IMR-90 (cell line): ENCODE measurements at regions not wholly inside any gene's neighbourhood (a gene's known extent, or its start where the extent isn't known, plus 50 kb on each side); places are given as distances from the start of the nearest gene placed in this dataset.
A peak's percentile ranks its signal among the peaks of the same experiment; 100 is the strongest.

Experiments used
- ATAC-seq: fragments of 200-7000 bp; cut with Tn5 transposase; 2 replicates; pipeline ENCODE4 v1.9.1; 2020; ENCODE audit warnings: low read depth, mild to moderate bottlenecking, moderate library complexity
- BruUV-seq: library from RNA; stranded (reverse); fragments of 400-500 nt; replicated peaks from 2 replicates; lab custom pipeline; 2021; lab: Mats Ljungman, UMichigan
- CTCF ChIA-PET: fragments of 300-600 bp; formaldehyde crosslinking; extraction: SDS; loops from one replicate; lab custom pipeline; 2021; ENCODE audit warnings: antibody characterized with exemption; lab: Yijun Ruan, JAX
- POLR2A ChIA-PET: fragments of 300-600 bp; sonication (Branson Sonifier 250); formaldehyde crosslinking; loops from one replicate; lab custom pipeline; 2022; ENCODE audit warnings: antibody characterized with exemption; ENCODE audit not compliant: unreplicated experiment; lab: Charles Lee
- DNase-seq: peaks from one replicate; pipeline ENCODE4 v3.0.0; 2013
- H2AFZ ChIP-seq: replicated peaks from 2 replicates; pipeline ENCODE3; 2013; ENCODE audit warnings: low read length, mild to moderate bottlenecking; ENCODE audit not compliant: poor library complexity
- H2AK5ac ChIP-seq: 2 replicates; pipeline ENCODE4 v1.6.1; 2013; ENCODE audit warnings: low read depth, low read length, inconsistent platforms
- H2AK9ac ChIP-seq: replicated peaks from 2 replicates; pipeline ENCODE3; 2013; ENCODE audit warnings: mild to moderate bottlenecking, low read depth, low read length, moderate library complexity; ENCODE audit not compliant: poor library complexity
- H2BK120ac ChIP-seq: 2 replicates; pipeline ENCODE4 v1.6.1; 2013; ENCODE audit warnings: low read depth, low read length, inconsistent platforms
- H2BK15ac ChIP-seq: 3 replicates; pipeline ENCODE4 v1.6.1; 2013; ENCODE audit warnings: low read depth, low read length, inconsistent platforms
- H2BK20ac ChIP-seq: 2 replicates; pipeline ENCODE4 v1.6.1; 2013; ENCODE audit warnings: low read depth, mild to moderate bottlenecking, inconsistent platforms, low read length, moderate library complexity
- H2BK5ac ChIP-seq: 2 replicates; pipeline ENCODE4 v1.6.1; 2013; ENCODE audit warnings: mild to moderate bottlenecking, low read depth, low read length, inconsistent platforms; ENCODE audit not compliant: poor library complexity, severe bottlenecking
- H3K14ac ChIP-seq: replicated peaks from 2 replicates; pipeline ENCODE4 v1.6.1; 2013; ENCODE audit warnings: low read depth, low read length, inconsistent platforms
- H3K18ac ChIP-seq: 2 replicates; pipeline ENCODE4 v1.6.1; 2013; ENCODE audit warnings: low read depth, low read length, control low read depth
- H3K23ac ChIP-seq: 2 replicates; pipeline ENCODE4 v1.6.1; 2013; ENCODE audit warnings: low read depth, low read length, inconsistent platforms
- H3K27ac ChIP-seq: 2 replicates; pipeline ENCODE4 v1.5.1; 2013; ENCODE audit warnings: mild to moderate bottlenecking, control low read depth, low read length; ENCODE audit not compliant: insufficient read depth
- H3K27me3 ChIP-seq: 2 replicates; pipeline ENCODE4 v1.6.1; 2013; ENCODE audit warnings: low read length; ENCODE audit not compliant: control insufficient read depth, insufficient read depth
- H3K36me3 ChIP-seq: 2 replicates; pipeline ENCODE4 v1.6.1; 2013; ENCODE audit warnings: low read length, mixed read lengths; ENCODE audit not compliant: control insufficient read depth, insufficient read depth
- H3K4ac ChIP-seq: 2 replicates; pipeline ENCODE4 v1.6.1; 2013; ENCODE audit warnings: low read depth, low read length, inconsistent platforms
- H3K4me1 ChIP-seq: 2 replicates; pipeline ENCODE4 v1.6.1; 2013; ENCODE audit warnings: low read length, mixed read lengths; ENCODE audit not compliant: control insufficient read depth, insufficient read depth
- H3K4me2 ChIP-seq: 2 replicates; pipeline ENCODE4 v1.6.1; 2013; ENCODE audit warnings: low read depth, mild to moderate bottlenecking, control low read depth, low read length, moderate library complexity
- H3K4me3 ChIP-seq: 2 replicates; pipeline ENCODE4 v1.5.1; 2013; ENCODE audit warnings: low read depth, mild to moderate bottlenecking, control low read depth, low read length, moderate library complexity; ENCODE audit not compliant: insufficient read depth
- H3K56ac ChIP-seq: 2 replicates; pipeline ENCODE4 v1.6.1; 2013; ENCODE audit warnings: low read length, inconsistent platforms; ENCODE audit not compliant: insufficient read depth; ENCODE audit errors: extremely low read depth
- H3K79me1 ChIP-seq, 2 experiments: 2 replicates each; pipeline ENCODE4 v1.6.1; 2013; ENCODE audit warnings: low read length in 2 of 2, inconsistent platforms in 1 of 2, low read depth in 1 of 2
- H3K9ac ChIP-seq: 2 replicates; pipeline ENCODE4 v1.6.1; 2013; ENCODE audit warnings: low read depth, low read length, control low read depth
- H3K9me1 ChIP-seq: 2 replicates; pipeline ENCODE4 v1.6.1; 2013; ENCODE audit warnings: low read length, inconsistent platforms; ENCODE audit not compliant: insufficient read depth
- H3K9me3 ChIP-seq: 2 replicates; pipeline ENCODE4 v1.6.1; 2013; ENCODE audit warnings: low read length; ENCODE audit not compliant: control insufficient read depth, insufficient read depth
- H4K20me1 ChIP-seq: 2 replicates; pipeline ENCODE4 v1.6.1; 2013; ENCODE audit warnings: low read length, inconsistent platforms; ENCODE audit not compliant: insufficient read depth
- H4K5ac ChIP-seq: 2 replicates; pipeline ENCODE4 v1.6.1; 2013; ENCODE audit warnings: mild to moderate bottlenecking, low read depth, low read length, control low read depth
- H4K8ac ChIP-seq, 2 experiments: 2 replicates each; pipeline ENCODE4 v1.6.1; 2013; ENCODE audit warnings: low read depth in 2 of 2, low read length in 2 of 2, control low read depth in 1 of 2, inconsistent platforms in 1 of 2
- H4K91ac ChIP-seq: 2 replicates; pipeline ENCODE4 v1.6.1; 2013; ENCODE audit warnings: low read depth, low read length, inconsistent platforms; ENCODE audit not compliant: insufficient read depth
- BHLHE40 ChIP-seq: fragments of 150-350 bp; IDR thresholded peaks from 2 replicates; pipeline ENCODE4 v1.6.1; 2016; ENCODE audit warnings: mild to moderate bottlenecking, low read depth, low read length
- CEBPB ChIP-seq: IDR thresholded peaks from 2 replicates; pipeline ENCODE4 v1.6.1; 2012; ENCODE audit warnings: low read depth, low read length, improper control_type of control experiment
- CHD1 ChIP-seq: IDR thresholded peaks from 2 replicates; pipeline ENCODE4 v1.6.1; 2012; ENCODE audit warnings: low read depth, low read length, improper control_type of control experiment
- CTCF ChIP-seq: conservative IDR thresholded peaks from 2 replicates; pipeline ENCODE4 v1.5.1; 2012; ENCODE audit warnings: mild to moderate bottlenecking, low read depth, low read length, improper control_type of control experiment
- FOS ChIP-seq: fragments of 150-350 bp; IDR thresholded peaks from 2 replicates; pipeline ENCODE4 v1.6.1; 2016; ENCODE audit warnings: low read depth, low read length
- MAFK ChIP-seq: IDR thresholded peaks from 2 replicates; pipeline ENCODE4 v1.6.1; 2012; ENCODE audit warnings: low read depth, low read length, improper control_type of control experiment
- MAZ ChIP-seq: IDR thresholded peaks from 2 replicates; pipeline ENCODE4 v1.6.1; 2012; ENCODE audit warnings: low read depth, mild to moderate bottlenecking, low read length, improper control_type of control experiment, moderate library complexity, borderline replicate concordance
- MXI1 ChIP-seq: IDR thresholded peaks from 2 replicates; pipeline ENCODE4 v1.6.1; 2012; ENCODE audit warnings: low read depth, mild to moderate bottlenecking, low read length, moderate library complexity, borderline replicate concordance
- NFE2L2 ChIP-seq: fragments of 150-350 bp; IDR thresholded peaks from 2 replicates; pipeline ENCODE4 v1.6.1; 2016; ENCODE audit warnings: low read depth, mild to moderate bottlenecking, low read length
- POLR2A ChIP-seq: IDR thresholded peaks from 2 replicates; pipeline ENCODE4 v1.6.1; 2012; ENCODE audit warnings: mild to moderate bottlenecking, low read depth, low read length
- RAD21 ChIP-seq: IDR thresholded peaks from 2 replicates; pipeline ENCODE4 v1.6.1; 2012; ENCODE audit warnings: low read length, improper control_type of control experiment
- RCOR1 ChIP-seq: IDR thresholded peaks from 2 replicates; pipeline ENCODE4 v1.6.1; 2012; ENCODE audit warnings: mild to moderate bottlenecking, low read length, improper control_type of control experiment; ENCODE audit not compliant: insufficient replicate concordance
- RFX5 ChIP-seq: IDR thresholded peaks from 2 replicates; pipeline ENCODE4 v1.8.0; 2012; ENCODE audit warnings: low read depth, mild to moderate bottlenecking, low read length, moderate library complexity
- SMC3 ChIP-seq: fragments of 150-350 bp; IDR thresholded peaks from 2 replicates; pipeline ENCODE4 v1.6.1; 2016; ENCODE audit warnings: low read depth, mild to moderate bottlenecking, antibody characterized with exemption, low read length, moderate library complexity
- WGBS, 2 experiments: methylation state at CpG; one replicate each; pipeline versions ENCODE4 v1.1.5 to v1.1.7; 2013; ENCODE audit warnings: missing lambda C conversion rate in 2 of 2; ENCODE audit not compliant: insufficient read length in 1 of 2; ENCODE audit errors: extremely low coverage in 2 of 2; 5-methylcytosine and 5-hydroxymethylcytosine counted together
- dilution Hi-C: fragments of 300-500 bp; cut with HindIII; formaldehyde crosslinking; loops from one replicate; pipeline ENCODE4 v1.14.3; 2018; ENCODE audit warnings: low sequenced_read_pairs; ENCODE audit not compliant: unreplicated experiment
- in situ Hi-C: fragments of 300-500 bp; cut with MboI; formaldehyde crosslinking; loops from 3 replicates; pipeline ENCODE4 v1.14.3; 2019; ENCODE audit warnings: low sequenced_read_pairs, inconsistent platforms, mixed read lengths
- intact Hi-C: fragments of 100-400 bp; cut with micrococcal nuclease; formaldehyde crosslinking; loops from 2 replicates; pipeline ENCODE4 v1.10.0; 2022
- TF ChIP-seq, protein P1 (sequence below): fragments of 150-350 bp; IDR thresholded peaks from 2 replicates; pipeline ENCODE4 v1.6.1; 2016; ENCODE audit warnings: low read depth, mild to moderate bottlenecking, low read length, moderate library complexity, borderline replicate concordance
- TF ChIP-seq, protein P2 (sequence below): fragments of 150-350 bp; IDR thresholded peaks from 2 replicates; pipeline ENCODE4 v1.6.1; 2017; ENCODE audit warnings: mild to moderate bottlenecking, antibody characterized with exemption, low read length, low read depth

- dilution Hi-C loops (no loop called here), in situ Hi-C loops (no loop called here), intact Hi-C loops (no loop called here)
- H2BK120ac ChIP-seq: no peak overlapping the region
- ATAC-seq (no peak), DNase-seq (peak; percentile 2)
- H2AK9ac ChIP-seq: no peak overlapping the region
- no peak overlapping the region for H4K5ac ChIP-seq
- H3K27ac ChIP-seq: no peak overlapping the region
- H2AK5ac ChIP-seq: no peak overlapping the region
- no peak overlapping the region for H3K56ac ChIP-seq
- H3K36me3 ChIP-seq: no peaks in the 10 kb centered on the region
- no peak for TF ChIP-seq MAZ
- TF ChIP-seq POLR2A: no peak
- TF ChIP-seq MXI1: no peak
- TF ChIP-seq, protein P1, sequence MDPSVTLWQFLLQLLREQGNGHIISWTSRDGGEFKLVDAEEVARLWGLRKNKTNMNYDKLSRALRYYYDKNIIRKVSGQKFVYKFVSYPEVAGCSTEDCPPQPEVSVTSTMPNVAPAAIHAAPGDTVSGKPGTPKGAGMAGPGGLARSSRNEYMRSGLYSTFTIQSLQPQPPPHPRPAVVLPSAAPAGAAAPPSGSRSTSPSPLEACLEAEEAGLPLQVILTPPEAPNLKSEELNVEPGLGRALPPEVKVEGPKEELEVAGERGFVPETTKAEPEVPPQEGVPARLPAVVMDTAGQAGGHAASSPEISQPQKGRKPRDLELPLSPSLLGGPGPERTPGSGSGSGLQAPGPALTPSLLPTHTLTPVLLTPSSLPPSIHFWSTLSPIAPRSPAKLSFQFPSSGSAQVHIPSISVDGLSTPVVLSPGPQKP: no peak
- no peak for TF ChIP-seq BHLHE40
- TF ChIP-seq CHD1: no peak
- TF ChIP-seq RAD21: no peak
- no peak for TF ChIP-seq RFX5
- TF ChIP-seq, protein P2, sequence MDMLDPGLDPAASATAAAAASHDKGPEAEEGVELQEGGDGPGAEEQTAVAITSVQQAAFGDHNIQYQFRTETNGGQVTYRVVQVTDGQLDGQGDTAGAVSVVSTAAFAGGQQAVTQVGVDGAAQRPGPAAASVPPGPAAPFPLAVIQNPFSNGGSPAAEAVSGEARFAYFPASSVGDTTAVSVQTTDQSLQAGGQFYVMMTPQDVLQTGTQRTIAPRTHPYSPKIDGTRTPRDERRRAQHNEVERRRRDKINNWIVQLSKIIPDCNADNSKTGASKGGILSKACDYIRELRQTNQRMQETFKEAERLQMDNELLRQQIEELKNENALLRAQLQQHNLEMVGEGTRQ: no peak
- peak; percentile 42 for TF ChIP-seq MAFK
- TF ChIP-seq NFE2L2: no peak
- TF ChIP-seq FOS: no peak
- no peak for TF ChIP-seq SMC3
- peak; percentile 62; the same call in 1 of the 2 replicates for TF ChIP-seq CEBPB
- no peak for TF ChIP-seq CTCF
- no peak for TF ChIP-seq RCOR1
- no peaks in the 10 kb centered on the region for H3K27me3 ChIP-seq
- H3K23ac ChIP-seq: no peak overlapping the region
- no peak overlapping the region for H2AFZ ChIP-seq
- no peak overlapping the region for H3K18ac ChIP-seq
- BruUV-seq: no TSS peak
- H2BK15ac ChIP-seq: no peak overlapping the region
- H4K91ac ChIP-seq: no peak overlapping the region
- H4K20me1 ChIP-seq: no peaks in the 10 kb centered on the region
- no peak overlapping the region for H3K4me2 ChIP-seq
- H3K4ac ChIP-seq: no peak overlapping the region
- CTCF ChIA-PET: interaction anchor here (1.2 to 1.5 kb wide), 3 partner anchors 8 to 554 kb away, joined by 3 to 4 read pairs (median 3); no protein-coding TSS in a partner anchor
- H3K9me1 ChIP-seq: no peaks in the 10 kb centered on the region
- H3K79me1 ChIP-seq: no peaks in the 10 kb centered on the region
- no peak overlapping the region for H3K14ac ChIP-seq
- no peaks in the 10 kb centered on the region for H3K9me3 ChIP-seq
- H3K4me3 ChIP-seq: no peak overlapping the region
- no peak overlapping the region for H2BK5ac ChIP-seq
- H3K9ac ChIP-seq: no peak overlapping the region
- H2BK20ac ChIP-seq: no peak overlapping the region
- no peak overlapping the region for H4K8ac ChIP-seq
- no CpG with 5 or more reads among the region's 1 CpG for WGBS, 2 experiments
- POLR2A ChIA-PET: no interaction called here
- H3K4me1 ChIP-seq: no peaks in the 10 kb centered on the region
These were observed 411.8 kb downstream of the MTX2 start for GRCh38 chr2:176680916-176681516.
